ENCODE measurements at regions not wholly inside any gene's neighbourhood (a gene's known extent, or its start where the extent isn't known, plus 50 kb on each side); places are given as distances from the start of the nearest gene placed in this dataset.
"Not testable (repeated sequence)": the region's sequence is repeated elsewhere in the genome, so short reads cannot be mapped to it uniquely, and the experiment has no call there.

DNA sequence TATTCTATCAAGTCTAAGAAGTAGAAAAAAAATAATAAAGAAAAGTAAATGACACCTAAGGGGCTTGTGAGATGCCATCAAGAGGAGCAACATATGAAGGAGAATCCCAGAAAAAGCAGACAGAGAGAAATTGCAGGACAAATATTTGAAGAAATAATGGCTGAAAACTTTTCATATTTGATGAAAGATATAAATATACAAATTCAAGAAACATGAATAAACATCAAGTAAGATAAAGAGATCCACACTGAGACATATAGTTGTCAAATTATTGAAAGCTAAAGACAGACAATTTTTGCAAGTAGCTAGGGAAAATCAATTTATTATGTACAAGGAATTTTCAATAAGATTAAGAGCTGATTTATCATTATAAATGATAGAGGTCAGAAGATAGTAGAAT is 558.0 kb downstream of the ZWINT start:
- H3K4me3 ChIP-seq (ENCODE audit: low read depth, low read length): no peak overlapping the region
- POLR2A ChIA-PET: no interaction called here

DNA sequence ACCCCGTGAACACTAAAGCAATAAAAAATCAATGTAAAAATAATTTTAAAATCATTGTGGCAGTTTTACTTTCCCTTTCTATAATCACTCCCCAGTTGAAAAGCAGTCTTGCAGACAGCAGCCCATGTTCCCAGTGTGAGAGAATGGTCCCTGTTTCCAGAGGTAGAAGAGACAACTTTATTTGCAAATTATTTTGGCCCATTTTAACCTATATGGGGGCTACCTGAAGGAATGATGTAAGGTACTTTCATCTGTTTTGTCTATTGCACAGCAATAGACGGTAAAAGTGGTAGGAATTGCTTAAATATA is 559.8 kb downstream of the ZWINT start:
- CTCF ChIA-PET: no interaction called here
- no peaks in the 10 kb centered on the region for H3K9me3 ChIP-seq (ENCODE audit: control insufficient read depth, insufficient read depth, low read length)
- POLR2A ChIA-PET: no interaction called here
- TF ChIP-seq, protein P1, sequence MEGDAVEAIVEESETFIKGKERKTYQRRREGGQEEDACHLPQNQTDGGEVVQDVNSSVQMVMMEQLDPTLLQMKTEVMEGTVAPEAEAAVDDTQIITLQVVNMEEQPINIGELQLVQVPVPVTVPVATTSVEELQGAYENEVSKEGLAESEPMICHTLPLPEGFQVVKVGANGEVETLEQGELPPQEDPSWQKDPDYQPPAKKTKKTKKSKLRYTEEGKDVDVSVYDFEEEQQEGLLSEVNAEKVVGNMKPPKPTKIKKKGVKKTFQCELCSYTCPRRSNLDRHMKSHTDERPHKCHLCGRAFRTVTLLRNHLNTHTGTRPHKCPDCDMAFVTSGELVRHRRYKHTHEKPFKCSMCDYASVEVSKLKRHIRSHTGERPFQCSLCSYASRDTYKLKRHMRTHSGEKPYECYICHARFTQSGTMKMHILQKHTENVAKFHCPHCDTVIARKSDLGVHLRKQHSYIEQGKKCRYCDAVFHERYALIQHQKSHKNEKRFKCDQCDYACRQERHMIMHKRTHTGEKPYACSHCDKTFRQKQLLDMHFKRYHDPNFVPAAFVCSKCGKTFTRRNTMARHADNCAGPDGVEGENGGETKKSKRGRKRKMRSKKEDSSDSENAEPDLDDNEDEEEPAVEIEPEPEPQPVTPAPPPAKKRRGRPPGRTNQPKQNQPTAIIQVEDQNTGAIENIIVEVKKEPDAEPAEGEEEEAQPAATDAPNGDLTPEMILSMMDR (IDR thresholded peaks at IDR 0.05; ENCODE audit: low read depth, low read length): no peak
- no peak for DNase-seq (ENCODE audit: low read depth, low spot score)
- no peak overlapping the region for H3K27ac ChIP-seq (ENCODE audit: low read depth, low read length)
- no peak overlapping the region for H3K4me3 ChIP-seq (ENCODE audit: low read depth, low read length)
- H3K27me3 ChIP-seq (ENCODE audit: control insufficient read depth, insufficient read depth, low read length): no peaks in the 10 kb centered on the region

More for the DNA sequence above, 558.0 kb downstream of the ZWINT start:
- TF ChIP-seq, protein P1 (IDR thresholded peaks at IDR 0.05; ENCODE audit: low read depth, low read length): no peak
- no peaks in the 10 kb centered on the region for H3K9me3 ChIP-seq (ENCODE audit: control insufficient read depth, insufficient read depth, low read length)
- H3K27me3 ChIP-seq (ENCODE audit: control insufficient read depth, insufficient read depth, low read length): no peaks in the 10 kb centered on the region
- H3K27ac ChIP-seq (ENCODE audit: low read depth, low read length): no peak overlapping the region
- CTCF ChIA-PET: no interaction called here
- no peak for DNase-seq (ENCODE audit: low read depth, low spot score)

DNA sequence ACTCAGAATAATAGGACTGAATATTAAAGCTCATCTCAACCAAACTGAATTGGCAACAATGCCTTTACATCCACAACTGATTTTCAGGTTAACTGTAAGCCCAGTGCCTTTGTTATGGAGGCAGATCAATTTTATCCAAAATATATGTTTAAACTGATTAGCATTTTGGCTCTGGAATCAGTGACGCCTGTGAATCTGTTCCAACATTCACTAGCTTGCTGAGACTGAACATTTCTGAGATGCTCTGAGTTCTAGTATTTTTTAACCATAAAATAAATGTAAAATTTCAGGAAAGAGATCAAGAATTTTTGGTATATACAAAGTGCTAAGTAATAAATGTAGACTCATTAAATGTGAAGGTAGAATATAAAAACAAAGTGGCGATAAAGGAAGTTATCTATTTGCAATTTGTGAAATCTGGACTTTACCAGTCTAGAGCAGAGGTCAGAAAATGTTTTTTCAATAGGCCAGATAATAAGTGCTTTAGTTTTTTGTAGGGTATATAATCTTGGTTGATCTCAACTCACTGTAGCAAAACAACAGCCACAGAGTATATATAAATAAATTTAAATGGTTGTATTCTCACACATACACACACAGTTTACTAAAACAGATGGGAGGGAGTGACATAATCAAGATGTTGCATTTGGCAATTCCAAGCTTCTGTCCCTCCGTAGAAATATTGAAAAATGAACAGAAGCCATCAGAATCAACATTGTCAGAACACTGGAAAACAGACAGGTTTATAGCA is 560.3 kb downstream of the ZWINT start:
- no peak overlapping the region for H3K27ac ChIP-seq (ENCODE audit: low read depth, low read length)
- TF ChIP-seq, protein P1 (IDR thresholded peaks at IDR 0.05; ENCODE audit: low read depth, low read length): no peak
- POLR2A ChIA-PET: no interaction called here

DNA sequence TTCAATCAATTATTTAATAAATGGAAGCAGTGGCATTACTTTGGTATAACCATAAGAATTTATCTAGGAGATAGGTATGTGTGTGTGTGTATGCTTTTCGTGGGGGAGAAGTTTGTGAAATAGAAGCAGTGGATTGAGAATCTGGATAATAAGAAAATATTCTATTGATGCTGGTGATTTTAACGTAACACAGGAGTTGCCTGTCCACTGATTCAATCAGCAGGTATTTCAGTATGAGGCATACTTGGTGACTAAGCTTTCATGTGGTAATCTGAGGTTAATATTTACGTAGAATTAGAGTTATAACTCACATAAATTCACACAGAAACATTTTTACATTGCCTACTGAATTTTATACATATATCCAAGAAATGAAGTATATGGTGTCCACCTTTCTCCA is 568.0 kb downstream of the ZWINT start:
- Histone ChIP-seq H3K27me3 (ENCODE audit: control insufficient read depth, insufficient read depth, low read length) (no peaks in the 10 kb centered on the region), H3K4me3 (ENCODE audit: low read depth, low read length) (no peak overlapping the region), H3K27ac (ENCODE audit: low read depth, low read length) (no peak overlapping the region), H3K9me3 (ENCODE audit: control insufficient read depth, insufficient read depth, low read length) (no peaks in the 10 kb centered on the region)
- DNase-seq (ENCODE audit: low read depth, low spot score): no peak
- TF ChIP-seq, protein P1 (IDR thresholded peaks at IDR 0.05; ENCODE audit: low read depth, low read length): no peak
- POLR2A ChIA-PET: no interaction called here
- CTCF ChIA-PET: no interaction called here

More for the DNA sequence above, 560.3 kb downstream of the ZWINT start:
- no peak overlapping the region for H3K4me3 ChIP-seq (ENCODE audit: low read depth, low read length)
- no peaks in the 10 kb centered on the region for H3K27me3 ChIP-seq (ENCODE audit: control insufficient read depth, insufficient read depth, low read length)
- DNase-seq (ENCODE audit: low read depth, low spot score): no peak
- H3K9me3 ChIP-seq (ENCODE audit: control insufficient read depth, insufficient read depth, low read length): no peaks in the 10 kb centered on the region
- CTCF ChIA-PET: interaction anchor here (0.6 kb wide), 1 partner anchor 1909 kb away, joined by 4 read pairs; no protein-coding TSS in a partner anchor

DNA sequence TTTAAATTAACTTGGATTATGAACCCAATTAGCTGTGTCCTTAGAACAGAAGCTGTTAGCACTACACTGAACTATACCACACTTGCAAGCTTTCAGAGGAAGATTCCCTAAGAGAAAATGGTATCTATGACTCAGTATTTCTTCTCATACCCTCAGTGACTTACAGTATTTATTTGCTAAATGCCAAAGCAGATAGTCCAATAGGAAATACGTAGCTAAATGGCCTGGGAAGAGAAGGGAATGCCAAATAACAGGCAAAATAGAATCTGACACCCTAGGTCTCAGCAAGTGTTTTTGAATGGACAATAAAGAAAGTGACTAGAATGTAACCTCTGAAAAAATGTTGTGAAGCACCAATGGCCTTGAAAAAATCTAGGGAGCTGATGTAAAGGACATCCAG is 570.8 kb downstream of the ZWINT start:
- POLR2A ChIA-PET; H3K4me3 ChIP-seq (ENCODE audit: low read depth, low read length); DNase-seq (ENCODE audit: low read depth, low spot score); H3K27me3 ChIP-seq (ENCODE audit: control insufficient read depth, insufficient read depth, low read length); H3K27ac ChIP-seq (ENCODE audit: low read depth, low read length); CTCF ChIA-PET; H3K9me3 ChIP-seq (ENCODE audit: control insufficient read depth, insufficient read depth, low read length): not testable (repeated sequence)
